ENCODE measurements at regions not wholly inside any gene's neighbourhood (a gene's known extent, or its start where the extent isn't known, plus 50 kb on each side); places are given as distances from the start of the nearest gene placed in this dataset.

DNA sequence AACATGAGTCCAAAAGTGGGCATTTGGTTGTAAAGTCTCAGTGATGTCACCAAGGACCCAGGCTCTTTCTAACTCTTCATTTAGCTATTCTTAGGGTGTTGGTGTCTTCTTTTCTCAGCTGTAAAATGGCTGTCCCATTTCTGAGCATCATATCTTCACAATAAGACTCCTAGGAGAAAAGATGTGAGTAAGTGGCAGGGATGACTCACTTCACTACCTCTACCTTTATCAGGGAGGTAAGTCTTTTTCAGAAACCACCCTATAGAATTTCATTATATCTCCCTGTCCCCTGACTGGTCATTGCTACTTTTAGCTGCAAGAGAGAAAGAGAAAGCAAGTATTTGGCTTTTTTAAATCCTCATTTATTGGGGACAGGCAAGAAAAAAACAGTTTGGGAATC lies 300.2 kb upstream of the RBMS3 start:
- Histone ChIP-seq H3K27ac (ENCODE audit: low read depth, low read length) (no peak overlapping the region), H3K9me2 (ENCODE audit: insufficient read depth) (0 out of 2 replicates have a peak, but pooled peaks cover 3% of the 10 kb centered on the region), H3K27me3 (ENCODE audit: insufficient read depth, low read length) (no peaks in the 10 kb centered on the region), H3K4me1 (ENCODE audit: control insufficient read depth in 1 of 2, insufficient read depth in 2 of 2, low read length in 2 of 2) (no peaks in the 10 kb centered on the region), H3K36me3 (ENCODE audit: control insufficient read depth in 1 of 2, insufficient read depth in 2 of 2, low read length in 2 of 2) (no peaks in the 10 kb centered on the region), H2AFZ (ENCODE audit: low read depth, low read length, poor library complexity, severe bottlenecking) (no peak overlapping the region), H3K9ac (ENCODE audit: low read length) (no peak overlapping the region), H3K9me3 (ENCODE audit: control insufficient read depth in 1 of 2, insufficient read depth in 1 of 2, low read depth in 1 of 2, low read length in 2 of 2) (no peaks in the 10 kb centered on the region), H3K4me3 (replicated peaks in 1 of 2; ENCODE audit: low read depth in 1 of 2, low read length in 2 of 2) (no peak overlapping the region), H3K4me2 (ENCODE audit: low read length) (no peak overlapping the region), H4K20me1 (ENCODE audit: insufficient read depth) (no peaks in the 10 kb centered on the region), H3K79me2 (ENCODE audit: insufficient read depth, low read length) (no peaks in the 10 kb centered on the region)
- BruUV-seq (replicated peaks), result no TSS peak
- CTCF ChIA-PET, result no interaction called here
- POLR2A ChIA-PET, result no interaction called here
- no peak for DNase-seq (ENCODE audit: low read depth, low spot score)
- RAD21 ChIA-PET (ENCODE audit: low non-redundant PET in 1 of 2, low total read pairs in 2 of 2, uncharacterized antibody in 2 of 2, unreplicated experiment in 2 of 2), result no interaction called here
- intact Hi-C loops (cut with micrococcal nuclease), result no loop called here
- ATAC-seq, result no peak
- TF ChIP-seq ZFX (IDR thresholded peaks at IDR 0.05) (no peak), MAX (IDR thresholded peaks at IDR 0.05) (no peak), ZNF274 (IDR thresholded peaks at IDR 0.05; ENCODE audit: low read depth, low read length) (no peak), POLR2AphosphoS5 (IDR thresholded peaks at IDR 0.05; ENCODE audit: low read depth, low read length) (no peak), EZH2 (IDR thresholded peaks at IDR 0.05) (no peak), CEBPB (IDR thresholded peaks at IDR 0.05; ENCODE audit: low read depth) (no peak)
- TF ChIP-seq, protein P1, sequence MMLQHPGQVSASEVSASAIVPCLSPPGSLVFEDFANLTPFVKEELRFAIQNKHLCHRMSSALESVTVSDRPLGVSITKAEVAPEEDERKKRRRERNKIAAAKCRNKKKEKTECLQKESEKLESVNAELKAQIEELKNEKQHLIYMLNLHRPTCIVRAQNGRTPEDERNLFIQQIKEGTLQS (IDR thresholded peaks at IDR 0.05), result no peak

- Histone ChIP-seq H3K27ac (ENCODE audit: low read depth, low read length) (no peak overlapping the region), H3K79me2 (ENCODE audit: insufficient read depth, low read length) (no peaks in the 10 kb centered on the region), H4K20me1 (ENCODE audit: insufficient read depth) (no peaks in the 10 kb centered on the region), H3K36me3 (ENCODE audit: control insufficient read depth in 1 of 2, insufficient read depth in 2 of 2, low read length in 2 of 2) (no peaks in the 10 kb centered on the region), H3K4me3 (replicated peaks in 1 of 2; ENCODE audit: low read depth in 1 of 2, low read length in 2 of 2) (no peak overlapping the region), H3K9ac (ENCODE audit: low read length) (no peak overlapping the region), H3K27me3 (ENCODE audit: insufficient read depth, low read length) (no peaks in the 10 kb centered on the region), H3K4me1 (ENCODE audit: control insufficient read depth in 1 of 2, insufficient read depth in 2 of 2, low read length in 2 of 2) (no peaks in the 10 kb centered on the region), H3K4me2 (ENCODE audit: low read length) (no peak overlapping the region), H3K9me3 (ENCODE audit: control insufficient read depth in 1 of 2, insufficient read depth in 1 of 2, low read depth in 1 of 2, low read length in 2 of 2) (no peaks in the 10 kb centered on the region), H2AFZ (ENCODE audit: low read depth, low read length, poor library complexity, severe bottlenecking) (no peak overlapping the region), H3K9me2 (ENCODE audit: insufficient read depth) (0 out of 2 replicates have a peak, but pooled peaks cover 3% of the 10 kb centered on the region)
- intact Hi-C loops (cut with micrococcal nuclease), result no loop called here
- ChIA-PET CTCF (no interaction called here), POLR2A (no interaction called here), RAD21 (ENCODE audit: low non-redundant PET in 1 of 2, low total read pairs in 2 of 2, uncharacterized antibody in 2 of 2, unreplicated experiment in 2 of 2) (no interaction called here)
- BruUV-seq (replicated peaks), result no TSS peak
- DNase-seq (ENCODE audit: low read depth, low spot score), result no peak
- ATAC-seq, result no peak
- TF ChIP-seq EGR1 (IDR thresholded peaks at IDR 0.05; ENCODE audit: low read depth), result no peak
- no peak for TF ChIP-seq CTCF (IDR thresholded peaks at IDR 0.05 in 2 of 3, conservative IDR thresholded peaks at IDR 0.05 in 1 of 3; ENCODE audit: borderline replicate concordance in 1 of 3, insufficient read depth in 1 of 3, low read depth in 2 of 3, low read length in 2 of 3)
- no peak for TF ChIP-seq ZNF274 (IDR thresholded peaks at IDR 0.05; ENCODE audit: low read depth, low read length)
- no peak for TF ChIP-seq EZH2phosphoT487 (IDR thresholded peaks at IDR 0.05; ENCODE audit: borderline replicate concordance)
- TF ChIP-seq ELF1 (IDR thresholded peaks at IDR 0.05; ENCODE audit: borderline replicate concordance, low read depth), result no peak
- TF ChIP-seq SRF (IDR thresholded peaks at IDR 0.05; ENCODE audit: low read depth), result no peak
- no peak for TF ChIP-seq CEBPB (IDR thresholded peaks at IDR 0.05; ENCODE audit: low read depth)
- TF ChIP-seq TCF7L2 (IDR thresholded peaks at IDR 0.05; ENCODE audit: borderline replicate concordance, extremely low read depth, insufficient read depth, insufficient read length), result no peak
- TF ChIP-seq, protein P1 (IDR thresholded peaks at IDR 0.05), result no peak
- no peak for TF ChIP-seq POLR2AphosphoS5 (IDR thresholded peaks at IDR 0.05; ENCODE audit: low read depth, low read length)
- TF ChIP-seq EZH2 (IDR thresholded peaks at IDR 0.05), result no peak
- no peak for TF ChIP-seq JUND (IDR thresholded peaks at IDR 0.05)
- TF ChIP-seq ZFX (IDR thresholded peaks at IDR 0.05), result no peak
- no peak for TF ChIP-seq MAX (IDR thresholded peaks at IDR 0.05)
- TF ChIP-seq CBX3 (IDR thresholded peaks at IDR 0.05; ENCODE audit: low read depth), result no peak
- no peak for TF ChIP-seq POLR2A (IDR thresholded peaks at IDR 0.05; ENCODE audit: borderline replicate concordance, extremely low read depth, insufficient read depth, insufficient read length)
Measured at GRCh38 chr3:28982906-28983305, 298.0 kb upstream of the RBMS3 start.

Measured in HCT116 (cell line).